HEK293 (cell line): ENCODE measurements at regions not wholly inside any gene's neighbourhood (a gene's known extent, or its start where the extent isn't known, plus 50 kb on each side); places are given as distances from the start of the nearest gene placed in this dataset.

Source experiments
- CTCF ChIA-PET: fragments of 350-600 bp; formaldehyde crosslinking; extraction: SDS; loops from one replicate; lab custom pipeline; 2021; ENCODE audit warnings: antibody characterized with exemption; lab: Yijun Ruan, JAX
- POLR2A ChIA-PET: fragments of 300-600 bp; formaldehyde crosslinking; extraction: SDS; loops from one replicate; lab custom pipeline; 2020; ENCODE audit warnings: antibody characterized with exemption, inconsistent platforms; lab: Yijun Ruan, JAX
- H3K27ac ChIP-seq: fragments of 200-500 bp; sonication (Bioruptor generic); 2 replicates; pipeline ENCODE4 v1.5.1; 2014; ENCODE audit warnings: low read depth, low read length, control low read depth, inconsistent platforms; ENCODE audit errors: extremely low read depth
- H3K36me3 ChIP-seq, 2 experiments: fragments of 200-500 bp in 1 of 2; sonication (Bioruptor generic) in 1 of 2; 1 replicate in 1 of 2; 2 replicates in 1 of 2; pipeline ENCODE4 v1.5.1; 2014 to 2017; ENCODE audit warnings: inconsistent platforms in 2 of 2, low read length in 2 of 2; ENCODE audit not compliant: control insufficient read depth in 2 of 2, insufficient read depth in 1 of 2
- H3K4me1 ChIP-seq: fragments of 200-500 bp; sonication (Bioruptor generic); 2 replicates; pipeline ENCODE4 v1.5.1; 2014; ENCODE audit warnings: mild to moderate bottlenecking, low read length, inconsistent platforms; ENCODE audit not compliant: control insufficient read depth, insufficient read depth
- H3K4me3 ChIP-seq: 2 replicates; pipeline ENCODE4 v1.5.1; 2011; ENCODE audit warnings: low read depth, mild to moderate bottlenecking, control low read depth, low read length, moderate library complexity
- H3K9me3 ChIP-seq: fragments of 200-500 bp; sonication (Bioruptor generic); 2 replicates; pipeline ENCODE4 v1.5.1; 2014; ENCODE audit warnings: low read depth, low read length, inconsistent platforms; ENCODE audit not compliant: control insufficient read depth, insufficient read depth
- GFI1B ChIP-seq: fragments of 450-650 bp; formaldehyde crosslinking; IDR thresholded peaks from 2 replicates; pipeline ENCODE4 v1.5.1; 2016; ENCODE audit warnings: missing biosample characterization, missing genetic modification characterization
- GLI4 ChIP-seq: fragments of 450-650 bp; formaldehyde crosslinking; IDR thresholded peaks from 2 replicates; pipeline ENCODE4 v1.5.1; 2016; ENCODE audit warnings: missing biosample characterization, missing genetic modification characterization
- GLIS1 ChIP-seq: fragments of 450-650 bp; formaldehyde crosslinking; IDR thresholded peaks from 2 replicates; pipeline ENCODE4 v1.5.1; 2016; ENCODE audit warnings: missing biosample characterization, missing genetic modification characterization
- MZF1 ChIP-seq: fragments of 450-650 bp; formaldehyde crosslinking; IDR thresholded peaks from 2 replicates; pipeline ENCODE4 v1.5.1; 2017; ENCODE audit warnings: missing biosample characterization, missing genetic modification characterization, borderline replicate concordance
- SP3 ChIP-seq: fragments of 450-650 bp; formaldehyde crosslinking; IDR thresholded peaks from 2 replicates; pipeline ENCODE4 v1.5.1; 2016; ENCODE audit warnings: missing biosample characterization, missing genetic modification characterization
- ZBTB48 ChIP-seq: fragments of 450-650 bp; formaldehyde crosslinking; IDR thresholded peaks from 2 replicates; pipeline ENCODE4 v1.5.1; 2016; ENCODE audit warnings: missing biosample characterization, missing genetic modification characterization
- ZBTB8A ChIP-seq: fragments of 450-650 bp; formaldehyde crosslinking; IDR thresholded peaks from 2 replicates; pipeline ENCODE4 v1.5.1; 2016; ENCODE audit warnings: missing biosample characterization, missing genetic modification characterization
- ZFP3 ChIP-seq: fragments of 450-650 bp; formaldehyde crosslinking; IDR thresholded peaks from 2 replicates; pipeline ENCODE4 v1.5.1; 2016; ENCODE audit warnings: low read depth, missing biosample characterization, missing genetic modification characterization
- ZNF10 ChIP-seq: fragments of 450-650 bp; formaldehyde crosslinking; IDR thresholded peaks from 2 replicates; pipeline ENCODE4 v1.5.1; 2017; ENCODE audit warnings: missing biosample characterization, missing genetic modification characterization
- ZNF174 ChIP-seq: fragments of 450-650 bp; formaldehyde crosslinking; IDR thresholded peaks from 2 replicates; pipeline ENCODE4 v1.5.0; 2017; ENCODE audit warnings: missing biosample characterization, mild to moderate bottlenecking, missing genetic modification characterization
- ZNF175 ChIP-seq: fragments of 450-650 bp; formaldehyde crosslinking; IDR thresholded peaks from 2 replicates; pipeline ENCODE4 v1.5.1; 2016; ENCODE audit warnings: missing biosample characterization, missing genetic modification characterization
- ZNF292 ChIP-seq: fragments of 450-650 bp; formaldehyde crosslinking; IDR thresholded peaks from 2 replicates; pipeline ENCODE4 v1.5.1; 2016; ENCODE audit warnings: low read depth, missing biosample characterization, missing genetic modification characterization, borderline replicate concordance
- ZNF302 ChIP-seq: fragments of 450-650 bp; formaldehyde crosslinking; IDR thresholded peaks from 2 replicates; pipeline ENCODE4 v1.5.1; 2016; ENCODE audit warnings: missing biosample characterization, missing genetic modification characterization, low read depth
- ZNF341 ChIP-seq: fragments of 450-650 bp; formaldehyde crosslinking; IDR thresholded peaks from 2 replicates; pipeline ENCODE4; 2016; ENCODE audit warnings: low read depth, missing biosample characterization, missing genetic modification characterization
- ZNF416 ChIP-seq: fragments of 450-650 bp; formaldehyde crosslinking; IDR thresholded peaks from 2 replicates; pipeline ENCODE4 v1.5.1; 2016; ENCODE audit warnings: missing biosample characterization, missing genetic modification characterization
- ZNF510 ChIP-seq: fragments of 450-650 bp; formaldehyde crosslinking; IDR thresholded peaks from 2 replicates; pipeline ENCODE4 v1.5.1; 2018; ENCODE audit warnings: mild to moderate bottlenecking, missing genetic modification characterization, missing biosample characterization; ENCODE audit not compliant: insufficient replicate concordance
- ZNF555 ChIP-seq: fragments of 450-650 bp; formaldehyde crosslinking; conservative IDR thresholded peaks from 2 replicates; pipeline ENCODE4 v1.5.1; 2017; ENCODE audit warnings: missing biosample characterization, mild to moderate bottlenecking, missing genetic modification characterization, inconsistent platforms
- ZNF558 ChIP-seq: fragments of 450-650 bp; formaldehyde crosslinking; IDR thresholded peaks from 2 replicates; pipeline ENCODE4 v1.5.1; 2016; ENCODE audit warnings: missing biosample characterization, missing genetic modification characterization
- ZNF560 ChIP-seq: fragments of 450-650 bp; formaldehyde crosslinking; IDR thresholded peaks from 2 replicates; pipeline ENCODE4 v1.5.1; 2017; ENCODE audit warnings: missing biosample characterization, missing genetic modification characterization, borderline replicate concordance
- ZNF747 ChIP-seq: fragments of 450-650 bp; formaldehyde crosslinking; IDR thresholded peaks from 2 replicates; pipeline ENCODE4 v1.5.1; 2016; ENCODE audit warnings: missing biosample characterization, missing genetic modification characterization
- ZNF768 ChIP-seq: fragments of 450-650 bp; formaldehyde crosslinking; IDR thresholded peaks from 2 replicates; pipeline ENCODE4 v1.5.1; 2018; ENCODE audit warnings: missing biosample characterization, mild to moderate bottlenecking, missing genetic modification characterization
- TF ChIP-seq, protein P1 (sequence below): fragments of 450-650 bp; IDR thresholded peaks from 2 replicates; pipeline ENCODE4 v1.5.1; 2018; ENCODE audit warnings: missing biosample characterization, missing genetic modification characterization
- TF ChIP-seq, protein P2 (sequence below): IDR thresholded peaks from 2 replicates; pipeline ENCODE4 v1.6.1; 2011; ENCODE audit warnings: mild to moderate bottlenecking, low read depth, low read length, borderline replicate concordance
- TF ChIP-seq, protein P3 (sequence below): fragments of 450-650 bp; formaldehyde crosslinking; conservative IDR thresholded peaks from 2 replicates; pipeline ENCODE4 v1.5.1; 2016; ENCODE audit warnings: low read depth, missing biosample characterization, missing genetic modification characterization
- TF ChIP-seq, protein P4 (sequence below): fragments of 450-650 bp; formaldehyde crosslinking; IDR thresholded peaks from 2 replicates; pipeline ENCODE4 v1.5.1; 2016; ENCODE audit warnings: missing biosample characterization, missing genetic modification characterization

DNA sequence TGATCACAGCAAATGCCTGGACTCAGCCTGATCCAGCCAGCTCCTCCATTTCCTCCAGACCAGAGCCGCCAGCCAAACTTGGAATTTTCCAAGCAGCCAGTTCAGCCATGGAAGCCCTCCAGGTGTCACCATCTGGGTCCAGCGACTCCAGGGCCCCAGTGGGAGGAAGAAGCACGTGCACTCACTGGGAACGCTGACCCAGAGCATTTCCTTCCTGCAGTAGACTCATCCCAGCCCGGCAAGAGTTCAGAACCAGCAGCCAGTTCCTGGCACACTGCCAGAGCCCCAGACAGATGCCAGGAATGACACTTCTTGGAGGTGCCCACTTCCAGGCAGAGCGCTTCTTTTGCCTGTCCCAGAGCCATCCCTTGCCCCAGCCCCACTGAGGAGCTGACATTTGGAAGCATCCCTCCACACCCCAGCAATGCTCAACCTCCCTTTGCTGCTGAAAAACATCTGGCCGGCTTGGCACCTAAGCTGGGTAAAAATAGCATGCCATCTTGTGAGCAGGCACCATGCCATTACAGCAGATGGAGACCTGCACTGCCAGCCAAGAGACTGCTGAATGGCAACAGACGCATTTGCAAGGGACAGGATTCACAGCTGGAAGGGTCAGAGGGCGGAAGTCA lies 460.3 kb upstream of the PROK2 start (continued):
- no peak for TF ChIP-seq ZNF768 (tag by site-specific recombination)
- no peak for TF ChIP-seq ZNF555 (tag by site-specific recombination)
- TF ChIP-seq ZNF747 = no peak
- TF ChIP-seq ZNF10 (tag by site-specific recombination) = no peak
- no peak for TF ChIP-seq SP3 (tag by site-specific recombination)
- no peak for TF ChIP-seq ZBTB8A (tag by site-specific recombination)
- TF ChIP-seq ZNF174 = no peak
- no peak for TF ChIP-seq ZNF175 (tag by site-specific recombination)
- no peak for TF ChIP-seq GLIS1 (tag by site-specific recombination)
- no peak for TF ChIP-seq ZNF341 (tag by site-specific recombination)
- TF ChIP-seq, protein P1, sequence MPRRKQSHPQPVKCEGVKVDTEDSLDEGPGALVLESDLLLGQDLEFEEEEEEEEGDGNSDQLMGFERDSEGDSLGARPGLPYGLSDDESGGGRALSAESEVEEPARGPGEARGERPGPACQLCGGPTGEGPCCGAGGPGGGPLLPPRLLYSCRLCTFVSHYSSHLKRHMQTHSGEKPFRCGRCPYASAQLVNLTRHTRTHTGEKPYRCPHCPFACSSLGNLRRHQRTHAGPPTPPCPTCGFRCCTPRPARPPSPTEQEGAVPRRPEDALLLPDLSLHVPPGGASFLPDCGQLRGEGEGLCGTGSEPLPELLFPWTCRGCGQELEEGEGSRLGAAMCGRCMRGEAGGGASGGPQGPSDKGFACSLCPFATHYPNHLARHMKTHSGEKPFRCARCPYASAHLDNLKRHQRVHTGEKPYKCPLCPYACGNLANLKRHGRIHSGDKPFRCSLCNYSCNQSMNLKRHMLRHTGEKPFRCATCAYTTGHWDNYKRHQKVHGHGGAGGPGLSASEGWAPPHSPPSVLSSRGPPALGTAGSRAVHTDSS = no peak
- TF ChIP-seq, protein P2, sequence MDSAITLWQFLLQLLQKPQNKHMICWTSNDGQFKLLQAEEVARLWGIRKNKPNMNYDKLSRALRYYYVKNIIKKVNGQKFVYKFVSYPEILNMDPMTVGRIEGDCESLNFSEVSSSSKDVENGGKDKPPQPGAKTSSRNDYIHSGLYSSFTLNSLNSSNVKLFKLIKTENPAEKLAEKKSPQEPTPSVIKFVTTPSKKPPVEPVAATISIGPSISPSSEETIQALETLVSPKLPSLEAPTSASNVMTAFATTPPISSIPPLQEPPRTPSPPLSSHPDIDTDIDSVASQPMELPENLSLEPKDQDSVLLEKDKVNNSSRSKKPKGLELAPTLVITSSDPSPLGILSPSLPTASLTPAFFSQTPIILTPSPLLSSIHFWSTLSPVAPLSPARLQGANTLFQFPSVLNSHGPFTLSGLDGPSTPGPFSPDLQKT = no peak
- no peak for TF ChIP-seq ZNF510 (tag by site-specific recombination)
- TF ChIP-seq, protein P3, sequence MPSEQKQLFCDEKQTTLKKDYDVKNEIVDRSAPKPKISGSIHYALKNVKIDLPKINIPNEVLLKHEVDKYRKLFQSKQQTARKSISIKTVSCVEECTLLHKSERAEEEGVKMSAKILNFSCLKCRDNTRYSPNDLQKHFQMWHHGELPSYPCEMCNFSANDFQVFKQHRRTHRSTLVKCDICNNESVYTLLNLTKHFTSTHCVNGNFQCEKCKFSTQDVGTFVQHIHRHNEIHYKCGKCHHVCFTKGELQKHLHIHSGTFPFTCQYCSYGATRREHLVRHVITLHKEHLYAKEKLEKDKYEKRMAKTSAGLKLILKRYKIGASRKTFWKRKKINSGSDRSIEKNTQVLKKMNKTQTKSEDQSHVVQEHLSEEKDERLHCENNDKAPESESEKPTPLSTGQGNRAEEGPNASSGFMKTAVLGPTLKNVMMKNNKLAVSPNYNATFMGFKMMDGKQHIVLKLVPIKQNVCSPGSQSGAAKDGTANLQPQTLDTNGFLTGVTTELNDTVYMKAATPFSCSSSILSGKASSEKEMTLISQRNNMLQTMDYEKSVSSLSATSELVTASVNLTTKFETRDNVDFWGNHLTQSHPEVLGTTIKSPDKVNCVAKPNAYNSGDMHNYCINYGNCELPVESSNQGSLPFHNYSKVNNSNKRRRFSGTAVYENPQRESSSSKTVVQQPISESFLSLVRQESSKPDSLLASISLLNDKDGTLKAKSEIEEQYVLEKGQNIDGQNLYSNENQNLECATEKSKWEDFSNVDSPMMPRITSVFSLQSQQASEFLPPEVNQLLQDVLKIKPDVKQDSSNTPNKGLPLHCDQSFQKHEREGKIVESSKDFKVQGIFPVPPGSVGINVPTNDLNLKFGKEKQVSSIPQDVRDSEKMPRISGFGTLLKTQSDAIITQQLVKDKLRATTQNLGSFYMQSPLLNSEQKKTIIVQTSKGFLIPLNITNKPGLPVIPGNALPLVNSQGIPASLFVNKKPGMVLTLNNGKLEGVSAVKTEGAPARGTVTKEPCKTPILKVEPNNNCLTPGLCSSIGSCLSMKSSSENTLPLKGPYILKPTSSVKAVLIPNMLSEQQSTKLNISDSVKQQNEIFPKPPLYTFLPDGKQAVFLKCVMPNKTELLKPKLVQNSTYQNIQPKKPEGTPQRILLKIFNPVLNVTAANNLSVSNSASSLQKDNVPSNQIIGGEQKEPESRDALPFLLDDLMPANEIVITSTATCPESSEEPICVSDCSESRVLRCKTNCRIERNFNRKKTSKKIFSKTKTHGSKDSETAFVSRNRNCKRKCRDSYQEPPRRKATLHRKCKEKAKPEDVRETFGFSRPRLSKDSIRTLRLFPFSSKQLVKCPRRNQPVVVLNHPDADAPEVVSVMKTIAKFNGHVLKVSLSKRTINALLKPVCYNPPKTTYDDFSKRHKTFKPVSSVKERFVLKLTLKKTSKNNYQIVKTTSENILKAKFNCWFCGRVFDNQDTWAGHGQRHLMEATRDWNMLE = no peak
- no peak for TF ChIP-seq GLI4 (tag by site-specific recombination)

DNA sequence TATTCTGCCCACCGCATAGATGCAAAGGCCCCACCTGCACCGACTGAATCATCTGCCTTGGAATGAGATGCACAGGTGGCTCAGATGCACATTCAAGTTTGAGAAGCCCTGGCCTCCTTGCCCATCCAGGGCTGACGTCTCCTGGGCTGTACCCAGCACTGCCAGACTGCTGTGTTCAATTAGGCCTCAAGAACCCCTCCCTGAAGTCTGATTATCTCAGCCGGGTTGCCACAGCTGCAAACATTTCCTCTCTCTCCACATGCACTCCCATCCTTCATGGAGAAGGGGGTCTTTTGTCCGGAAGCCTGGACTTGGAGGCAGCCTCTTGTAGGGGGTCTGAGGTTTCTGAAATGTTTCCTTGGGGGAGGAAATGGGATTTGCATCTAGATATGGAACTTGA lies 459.4 kb upstream of the PROK2 start:
- Histone ChIP-seq H3K27ac (no peak overlapping the region), H3K36me3 (no peaks in the 10 kb centered on the region), H3K4me3 (no peak overlapping the region), H3K4me1 (no peaks in the 10 kb centered on the region)
- TF ChIP-seq ZNF292 (tag by site-specific recombination) = no peak
- TF ChIP-seq, protein P2 = no peak
- no peak for TF ChIP-seq ZBTB48 (tag by site-specific recombination)
- no peak for TF ChIP-seq ZNF560
- no peak for TF ChIP-seq ZFP3 (tag by site-specific recombination)
- TF ChIP-seq MZF1 (tag by site-specific recombination) = no peak
- no peak for TF ChIP-seq ZNF416 (tag by site-specific recombination)
- no peak for TF ChIP-seq ZNF558
- TF ChIP-seq ZNF302 = no peak
- no peak for TF ChIP-seq GFI1B
- TF ChIP-seq, protein P4, sequence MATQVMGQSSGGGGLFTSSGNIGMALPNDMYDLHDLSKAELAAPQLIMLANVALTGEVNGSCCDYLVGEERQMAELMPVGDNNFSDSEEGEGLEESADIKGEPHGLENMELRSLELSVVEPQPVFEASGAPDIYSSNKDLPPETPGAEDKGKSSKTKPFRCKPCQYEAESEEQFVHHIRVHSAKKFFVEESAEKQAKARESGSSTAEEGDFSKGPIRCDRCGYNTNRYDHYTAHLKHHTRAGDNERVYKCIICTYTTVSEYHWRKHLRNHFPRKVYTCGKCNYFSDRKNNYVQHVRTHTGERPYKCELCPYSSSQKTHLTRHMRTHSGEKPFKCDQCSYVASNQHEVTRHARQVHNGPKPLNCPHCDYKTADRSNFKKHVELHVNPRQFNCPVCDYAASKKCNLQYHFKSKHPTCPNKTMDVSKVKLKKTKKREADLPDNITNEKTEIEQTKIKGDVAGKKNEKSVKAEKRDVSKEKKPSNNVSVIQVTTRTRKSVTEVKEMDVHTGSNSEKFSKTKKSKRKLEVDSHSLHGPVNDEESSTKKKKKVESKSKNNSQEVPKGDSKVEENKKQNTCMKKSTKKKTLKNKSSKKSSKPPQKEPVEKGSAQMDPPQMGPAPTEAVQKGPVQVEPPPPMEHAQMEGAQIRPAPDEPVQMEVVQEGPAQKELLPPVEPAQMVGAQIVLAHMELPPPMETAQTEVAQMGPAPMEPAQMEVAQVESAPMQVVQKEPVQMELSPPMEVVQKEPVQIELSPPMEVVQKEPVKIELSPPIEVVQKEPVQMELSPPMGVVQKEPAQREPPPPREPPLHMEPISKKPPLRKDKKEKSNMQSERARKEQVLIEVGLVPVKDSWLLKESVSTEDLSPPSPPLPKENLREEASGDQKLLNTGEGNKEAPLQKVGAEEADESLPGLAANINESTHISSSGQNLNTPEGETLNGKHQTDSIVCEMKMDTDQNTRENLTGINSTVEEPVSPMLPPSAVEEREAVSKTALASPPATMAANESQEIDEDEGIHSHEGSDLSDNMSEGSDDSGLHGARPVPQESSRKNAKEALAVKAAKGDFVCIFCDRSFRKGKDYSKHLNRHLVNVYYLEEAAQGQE (tag by site-specific recombination) = no peak
- TF ChIP-seq, all 188 proteins: peak for 0
- POLR2A ChIA-PET = no interaction called here
- H3K9me3 ChIP-seq = no peaks in the 10 kb centered on the region
- CTCF ChIA-PET = no interaction called here
